Right lung (tissue), 2 donors: ENCODE measurements at regions not wholly inside any gene's neighbourhood (a gene's known extent, or its start where the extent isn't known, plus 50 kb on each side); places are given as distances from the start of the nearest gene placed in this dataset.
A peak's percentile ranks its signal among the peaks of the same experiment; 100 is the strongest.
"Not testable (repeated sequence)": the region's sequence is repeated elsewhere in the genome, so short reads cannot be mapped to it uniquely, and the experiment has no call there.

Experiments
- DNase-seq, 2 donors: peaks; one replicate each; pipeline ENCODE4 v3.0.0-alpha.2; 2013

GRCh38 chr3:191741847-191742350 lies 280.9 kb downstream of the PYDC2 start:
- DNase-seq = not testable (repeated sequence)

- no peak for DNase-seq
Observed at GRCh38 chr3:191743283-191743682, 282.3 kb downstream of the PYDC2 start.

GRCh38 chr3:191750618-191751017 lies 289.7 kb downstream of the PYDC2 start:
- no peak for DNase-seq

GRCh38 chr3:191753196-191753595 lies 292.2 kb downstream of the PYDC2 start:
- no peak for DNase-seq

- no peak for DNase-seq
Observed at GRCh38 chr3:191761906-191762305, 300.9 kb downstream of the PYDC2 start.

- DNase-seq = peak; percentile 0 to 4
Observed at GRCh38 chr3:191762323-191762960, 301.5 kb downstream of the PYDC2 start.

GRCh38 chr3:191768421-191768820 lies 307.5 kb downstream of the PYDC2 start:
- no peak for DNase-seq

- no peak for DNase-seq
Observed at GRCh38 chr3:191770541-191770940, 309.6 kb downstream of the PYDC2 start.

GRCh38 chr3:191774485-191774884 lies 313.5 kb downstream of the PYDC2 start:
- DNase-seq = no peak

- DNase-seq = no peak
Observed at GRCh38 chr3:191775451-191776233, 314.7 kb downstream of the PYDC2 start.

- DNase-seq = no peak
Observed at GRCh38 chr3:191781044-191781443, 320.1 kb downstream of the PYDC2 start.

GRCh38 chr3:191783024-191783423 lies 322.1 kb downstream of the PYDC2 start:
- DNase-seq = no peak

- DNase-seq = no peak
Observed at GRCh38 chr3:191790934-191791333, 330.0 kb downstream of the PYDC2 start.

GRCh38 chr3:191792580-191792979 lies 331.6 kb downstream of the PYDC2 start:
- no peak for DNase-seq

GRCh38 chr3:191795196-191795595 lies 334.2 kb downstream of the PYDC2 start:
- DNase-seq = no peak

- DNase-seq = no peak
Observed at GRCh38 chr3:191797271-191797670, 336.3 kb downstream of the PYDC2 start.

- no peak for DNase-seq
Observed at GRCh38 chr3:191802671-191803070, 341.7 kb downstream of the PYDC2 start.

GRCh38 chr3:191804935-191805334 lies 344.0 kb downstream of the PYDC2 start:
- no peak for DNase-seq

GRCh38 chr3:191808073-191808472 lies 347.1 kb downstream of the PYDC2 start:
- DNase-seq = no peak

GRCh38 chr3:191809326-191809949 lies 348.5 kb downstream of the PYDC2 start:
- no peak for DNase-seq

- DNase-seq = no peak
Observed at GRCh38 chr3:191813245-191813644, 352.3 kb downstream of the PYDC2 start.

GRCh38 chr3:191848818-191849217 lies 387.9 kb downstream of the PYDC2 start:
- DNase-seq = no peak

- no peak for DNase-seq
Observed at GRCh38 chr3:191859531-191859930, 398.6 kb downstream of the PYDC2 start.
